ENCODE measurements at regions not wholly inside any gene's neighbourhood (a gene's known extent, or its start where the extent isn't known, plus 50 kb on each side); places are given as distances from the start of the nearest gene placed in this dataset.

DNA sequence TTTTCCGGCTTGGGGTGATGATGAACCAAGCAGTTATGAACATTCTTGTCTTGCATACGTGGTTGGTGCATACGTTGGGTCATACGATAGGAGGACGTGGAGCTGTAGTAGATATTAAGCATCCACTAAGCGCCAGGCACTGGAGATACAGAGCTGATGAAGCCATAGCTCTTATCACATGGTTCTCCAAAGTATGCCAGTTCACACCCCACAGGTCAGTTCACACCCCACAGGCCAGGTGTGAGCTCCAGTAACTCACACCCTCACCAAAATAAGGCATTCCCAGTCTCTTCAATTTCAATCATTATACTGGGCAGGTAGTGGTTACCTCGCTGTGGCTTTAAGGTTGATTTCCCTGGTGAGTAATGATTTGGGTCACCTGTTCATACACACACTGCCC lies 335.5 kb downstream of the FOXL1 start:
- POLR2A ChIA-PET, result no interaction called here
- H3K4me3 ChIP-seq (ENCODE audit: low read depth, low read length), result no peak overlapping the region
- no peak for DNase-seq (ENCODE audit: low read depth, low spot score)
- TF ChIP-seq, protein P1, sequence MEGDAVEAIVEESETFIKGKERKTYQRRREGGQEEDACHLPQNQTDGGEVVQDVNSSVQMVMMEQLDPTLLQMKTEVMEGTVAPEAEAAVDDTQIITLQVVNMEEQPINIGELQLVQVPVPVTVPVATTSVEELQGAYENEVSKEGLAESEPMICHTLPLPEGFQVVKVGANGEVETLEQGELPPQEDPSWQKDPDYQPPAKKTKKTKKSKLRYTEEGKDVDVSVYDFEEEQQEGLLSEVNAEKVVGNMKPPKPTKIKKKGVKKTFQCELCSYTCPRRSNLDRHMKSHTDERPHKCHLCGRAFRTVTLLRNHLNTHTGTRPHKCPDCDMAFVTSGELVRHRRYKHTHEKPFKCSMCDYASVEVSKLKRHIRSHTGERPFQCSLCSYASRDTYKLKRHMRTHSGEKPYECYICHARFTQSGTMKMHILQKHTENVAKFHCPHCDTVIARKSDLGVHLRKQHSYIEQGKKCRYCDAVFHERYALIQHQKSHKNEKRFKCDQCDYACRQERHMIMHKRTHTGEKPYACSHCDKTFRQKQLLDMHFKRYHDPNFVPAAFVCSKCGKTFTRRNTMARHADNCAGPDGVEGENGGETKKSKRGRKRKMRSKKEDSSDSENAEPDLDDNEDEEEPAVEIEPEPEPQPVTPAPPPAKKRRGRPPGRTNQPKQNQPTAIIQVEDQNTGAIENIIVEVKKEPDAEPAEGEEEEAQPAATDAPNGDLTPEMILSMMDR (IDR thresholded peaks at IDR 0.05; ENCODE audit: insufficient read depth, low read length, missing control alignments), result no peak
- CTCF ChIA-PET, result interaction anchor here (1.3 kb wide), 1 partner anchor 19 kb away, joined by 3 read pairs; no protein-coding TSS in a partner anchor

DNA sequence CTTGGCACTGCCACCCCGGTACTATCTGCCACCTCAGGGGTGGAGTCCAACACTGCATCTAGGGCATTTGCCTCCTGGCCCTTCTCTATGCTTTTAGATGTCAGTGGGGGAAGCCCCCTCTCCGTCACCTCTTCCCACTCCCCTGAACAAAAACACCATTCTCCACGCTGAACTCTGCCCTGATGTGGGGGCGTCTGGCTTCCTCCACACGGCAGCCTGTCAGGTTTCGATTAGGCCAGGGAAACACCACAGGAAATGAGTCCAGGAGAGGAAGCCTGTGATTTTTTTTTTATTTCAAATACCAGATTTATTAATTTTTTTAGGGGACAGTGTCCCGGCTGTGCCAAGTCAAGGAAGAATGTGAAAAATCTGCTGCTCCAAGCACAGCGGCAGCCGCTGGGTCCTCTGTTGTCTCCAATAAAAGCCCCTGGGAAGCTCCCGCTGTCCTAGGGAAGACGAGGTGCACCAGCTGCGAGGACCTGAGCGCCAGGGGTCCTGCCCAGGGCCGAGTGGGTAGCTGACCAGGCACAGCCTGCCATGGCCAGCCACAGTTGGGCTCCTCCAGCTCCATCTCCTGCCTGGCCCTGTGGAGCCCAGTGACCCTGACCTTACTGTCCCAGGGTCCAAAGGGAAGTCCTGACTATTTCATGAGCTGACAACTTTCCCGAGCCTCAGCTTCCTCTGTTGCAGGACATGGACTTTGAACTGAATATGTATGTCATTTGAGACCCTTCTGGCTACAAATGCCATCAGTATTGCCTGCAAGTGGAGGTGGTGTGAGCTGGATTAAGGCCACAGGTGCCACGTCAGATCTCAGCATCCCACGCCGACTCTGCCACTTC lies 336.7 kb downstream of the FOXL1 start:
- DNase-seq (ENCODE audit: low read depth, low spot score), result no peak
- ChIA-PET CTCF (no interaction called here), POLR2A (no interaction called here)
- no peak overlapping the region for H3K4me3 ChIP-seq (ENCODE audit: low read depth, low read length)
- TF ChIP-seq, protein P1 (IDR thresholded peaks at IDR 0.05; ENCODE audit: insufficient read depth, low read length, missing control alignments), result no peak

DNA sequence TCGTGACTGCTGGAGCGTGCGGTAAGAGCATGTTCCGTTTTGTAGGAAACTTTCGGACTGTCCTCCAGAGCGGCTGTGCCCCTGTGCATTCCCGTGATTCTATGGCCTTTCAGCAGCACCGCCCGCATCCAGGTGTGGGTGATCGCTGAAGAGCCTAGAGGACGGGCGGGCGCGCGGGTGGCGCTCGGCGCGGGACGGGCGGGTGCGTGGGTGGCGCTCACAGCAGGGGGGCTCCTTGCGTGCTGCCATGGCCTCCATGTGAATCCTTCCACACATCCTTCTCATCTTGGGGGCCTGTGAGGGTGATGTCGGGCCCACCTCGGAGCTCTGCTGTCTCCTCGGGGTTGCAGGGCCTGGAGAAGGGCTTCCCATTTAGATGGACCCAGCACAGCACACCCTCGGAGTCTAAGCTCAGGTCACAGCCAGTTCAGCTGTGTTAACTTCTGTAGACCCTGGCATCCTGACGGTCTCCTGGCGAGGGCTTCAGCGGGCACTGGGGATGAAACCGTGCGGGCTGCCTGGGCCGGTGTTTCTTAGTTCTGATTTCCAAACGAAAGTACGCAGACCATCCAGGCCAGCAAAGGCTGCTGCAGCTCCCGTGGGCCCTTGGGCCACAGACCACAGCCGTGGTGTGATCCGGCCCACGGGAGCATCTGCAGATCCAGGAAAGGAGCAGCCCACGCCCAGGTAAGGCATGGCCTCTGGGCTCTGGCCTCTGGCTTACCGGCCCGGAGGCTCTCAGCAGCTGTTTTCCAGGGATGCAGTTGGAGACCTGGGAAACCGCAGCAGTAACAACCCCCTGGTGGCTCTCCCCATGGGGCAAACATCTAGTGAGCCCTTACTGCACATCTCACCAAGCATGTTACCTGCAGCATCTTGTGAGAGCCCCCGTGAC lies 339.4 kb downstream of the FOXL1 start:
- POLR2A ChIA-PET, result no interaction called here
- DNase-seq (ENCODE audit: low read depth, low spot score), result no peak
- CTCF ChIA-PET, result interaction anchor here (0.9 kb wide), 1 partner anchor 145 kb away, joined by 4 read pairs; no protein-coding TSS in a partner anchor
- no peak overlapping the region for H3K4me3 ChIP-seq (ENCODE audit: low read depth, low read length)
- TF ChIP-seq, protein P1 (IDR thresholded peaks at IDR 0.05; ENCODE audit: insufficient read depth, low read length, missing control alignments), result no peak

DNA sequence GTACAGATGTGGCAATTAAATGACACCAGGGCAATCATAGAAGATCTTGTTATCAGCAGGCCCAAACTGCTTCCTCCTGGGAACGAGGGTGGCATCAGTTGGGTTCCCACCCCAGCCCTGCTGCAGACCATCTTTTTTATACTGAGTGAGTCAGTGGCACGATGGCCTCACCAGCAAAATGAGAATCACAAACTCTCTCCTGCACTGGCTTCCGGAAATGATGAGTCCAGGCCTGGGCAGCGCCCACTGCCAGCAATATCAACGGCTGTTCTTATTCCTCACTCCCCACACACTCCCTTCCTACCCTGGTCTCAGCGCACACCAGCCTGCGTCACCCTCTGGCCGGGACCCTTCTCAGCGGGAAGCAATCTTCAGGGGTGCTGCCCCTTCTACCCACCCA lies 340.3 kb downstream of the FOXL1 start:
- ChIA-PET CTCF (no interaction called here), POLR2A (no interaction called here)

DNA sequence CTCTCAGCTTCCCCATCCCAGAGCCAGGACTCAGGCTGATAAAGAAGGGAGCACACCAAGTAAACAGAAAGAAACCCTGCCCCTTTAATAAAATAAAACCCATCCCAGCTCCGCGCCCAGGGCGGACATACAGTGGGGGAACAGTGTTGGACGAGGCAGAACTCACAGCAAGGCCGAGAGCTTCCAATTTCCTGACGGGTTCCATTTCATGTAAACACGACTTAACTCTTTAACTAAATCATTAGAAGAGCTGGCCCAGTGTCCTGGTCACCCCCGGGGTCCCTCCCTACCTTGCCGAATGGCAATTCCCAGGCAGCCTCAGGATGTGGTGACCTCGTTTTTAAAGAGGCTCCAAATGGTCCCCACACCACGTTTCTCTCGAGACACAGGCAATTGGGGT lies 340.7 kb downstream of the FOXL1 start:
- DNase-seq (ENCODE audit: low read depth, low spot score), result no peak
- H3K4me3 ChIP-seq (ENCODE audit: low read depth, low read length), result no peak overlapping the region
- POLR2A ChIA-PET, result no interaction called here
- TF ChIP-seq, protein P1 (IDR thresholded peaks at IDR 0.05; ENCODE audit: insufficient read depth, low read length, missing control alignments), result no peak
- CTCF ChIA-PET, result interaction anchor here (1.4 kb wide), 1 partner anchor 144 kb away, joined by 6 read pairs; no protein-coding TSS in a partner anchor

More for the DNA sequence above, 340.3 kb downstream of the FOXL1 start:
- TF ChIP-seq, protein P1 (IDR thresholded peaks at IDR 0.05; ENCODE audit: insufficient read depth, low read length, missing control alignments), result no peak
- DNase-seq (ENCODE audit: low read depth, low spot score), result no peak
- no peak overlapping the region for H3K4me3 ChIP-seq (ENCODE audit: low read depth, low read length)
